DMS114 treated with DMSO at 0.1 percent for 48 hours (cell line): ENCODE measurements at regions not wholly inside any gene's neighbourhood (a gene's known extent, or its start where the extent isn't known, plus 50 kb on each side); places are given as distances from the start of the nearest gene placed in this dataset.
A peak's percentile ranks its signal among the peaks of the same experiment; 100 is the strongest.
"Not testable (repeated sequence)": the region's sequence is repeated elsewhere in the genome, so short reads cannot be mapped to it uniquely, and the experiment has no call there.

Source experiments
- DNase-seq: peaks from one replicate; lab custom pipeline; 2025; ENCODE audit not compliant: unreplicated experiment; lab: John Stamatoyannopoulos, UW

GRCh38 chr20:22690616-22691179 lies 106.3 kb upstream of the FOXA2 start:
- DNase-seq, result no peak

GRCh38 chr20:22691369-22692118 lies 107.2 kb upstream of the FOXA2 start:
- DNase-seq, result peak; percentile 73

- DNase-seq, result no peak
Measured at GRCh38 chr20:22692119-22692475, 107.7 kb upstream of the FOXA2 start.

- not testable (repeated sequence) for DNase-seq
Measured at GRCh38 chr20:22692620-22693019, 108.2 kb upstream of the FOXA2 start.

- DNase-seq, result no peak
Measured at GRCh38 chr20:22696759-22697158, 112.4 kb upstream of the FOXA2 start.

GRCh38 chr20:22698259-22698842 lies 114.0 kb upstream of the FOXA2 start:
- DNase-seq, result no peak

- DNase-seq, result no peak
Measured at GRCh38 chr20:22699396-22699795, 115.0 kb upstream of the FOXA2 start.

GRCh38 chr20:22700367-22700766 lies 116.0 kb upstream of the FOXA2 start:
- no peak for DNase-seq

- DNase-seq, result no peak
Measured at GRCh38 chr20:22701679-22702308, 117.4 kb upstream of the FOXA2 start.

- no peak for DNase-seq
Measured at GRCh38 chr20:22703843-22704242, 119.5 kb upstream of the FOXA2 start.

- DNase-seq, result no peak
Measured at GRCh38 chr20:22711971-22712755, 127.8 kb upstream of the FOXA2 start.

GRCh38 chr20:22716821-22717351 lies 132.5 kb upstream of the FOXA2 start:
- no peak for DNase-seq

- DNase-seq, result no peak
Measured at GRCh38 chr20:22717466-22717865, 133.1 kb upstream of the FOXA2 start.

GRCh38 chr20:22719167-22719591 lies 134.8 kb upstream of the FOXA2 start:
- DNase-seq, result no peak

GRCh38 chr20:22720206-22720605 lies 135.8 kb upstream of the FOXA2 start:
- no peak for DNase-seq

- no peak for DNase-seq
Measured at GRCh38 chr20:22722811-22723210, 138.4 kb upstream of the FOXA2 start.

GRCh38 chr20:22723659-22724058 lies 139.3 kb upstream of the FOXA2 start:
- no peak for DNase-seq

- no peak for DNase-seq
Measured at GRCh38 chr20:22728146-22728745, 143.9 kb upstream of the FOXA2 start.

GRCh38 chr20:22729180-22729579 lies 144.8 kb upstream of the FOXA2 start:
- DNase-seq, result no peak

- no peak for DNase-seq
Measured at GRCh38 chr20:22729616-22730236, 145.4 kb upstream of the FOXA2 start.
